ENCODE measurements at regions not wholly inside any gene's neighbourhood (a gene's known extent, or its start where the extent isn't known, plus 50 kb on each side); places are given as distances from the start of the nearest gene placed in this dataset.

DNA sequence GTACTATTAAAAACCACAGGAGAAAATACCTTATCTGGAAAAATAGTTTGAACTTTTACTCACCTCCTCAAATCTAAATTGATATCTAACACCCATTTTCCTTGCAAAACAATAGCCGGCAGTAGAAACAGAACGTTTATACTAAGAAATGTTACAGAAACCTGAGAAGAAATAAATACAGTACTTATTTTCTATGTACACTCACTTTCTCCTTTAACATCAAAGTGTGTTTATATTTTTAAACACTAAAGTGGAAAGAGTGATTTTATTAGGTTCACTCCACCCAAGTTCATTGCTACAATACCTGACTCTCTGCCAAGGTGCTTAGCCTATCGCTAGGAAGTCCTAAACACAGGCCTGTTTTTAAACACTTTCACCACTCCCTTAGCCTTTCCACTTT is 87.8 kb upstream of the TJP1 start:
- intact Hi-C loops (cut with DNase I): no loop called here
- TF ChIP-seq POLR2A (IDR thresholded peaks at IDR 0.05): no peak
- TF ChIP-seq, protein P1, sequence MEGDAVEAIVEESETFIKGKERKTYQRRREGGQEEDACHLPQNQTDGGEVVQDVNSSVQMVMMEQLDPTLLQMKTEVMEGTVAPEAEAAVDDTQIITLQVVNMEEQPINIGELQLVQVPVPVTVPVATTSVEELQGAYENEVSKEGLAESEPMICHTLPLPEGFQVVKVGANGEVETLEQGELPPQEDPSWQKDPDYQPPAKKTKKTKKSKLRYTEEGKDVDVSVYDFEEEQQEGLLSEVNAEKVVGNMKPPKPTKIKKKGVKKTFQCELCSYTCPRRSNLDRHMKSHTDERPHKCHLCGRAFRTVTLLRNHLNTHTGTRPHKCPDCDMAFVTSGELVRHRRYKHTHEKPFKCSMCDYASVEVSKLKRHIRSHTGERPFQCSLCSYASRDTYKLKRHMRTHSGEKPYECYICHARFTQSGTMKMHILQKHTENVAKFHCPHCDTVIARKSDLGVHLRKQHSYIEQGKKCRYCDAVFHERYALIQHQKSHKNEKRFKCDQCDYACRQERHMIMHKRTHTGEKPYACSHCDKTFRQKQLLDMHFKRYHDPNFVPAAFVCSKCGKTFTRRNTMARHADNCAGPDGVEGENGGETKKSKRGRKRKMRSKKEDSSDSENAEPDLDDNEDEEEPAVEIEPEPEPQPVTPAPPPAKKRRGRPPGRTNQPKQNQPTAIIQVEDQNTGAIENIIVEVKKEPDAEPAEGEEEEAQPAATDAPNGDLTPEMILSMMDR (IDR thresholded peaks at IDR 0.05): no peak
- 65 to 71% methylated on average over 3 of the region's 3 CpGs for WGBS, 2 donors
- DNase-seq (no peak), ATAC-seq (no peak)
- Histone ChIP-seq H3K27me3 (no peaks in the 10 kb centered on the region), H3K27ac (no peak overlapping the region), H3K4me1 (peaks cover 5% of the 10 kb centered on the region), H3K9me3 (no peaks in the 10 kb centered on the region), H3K4me3 (no peak overlapping the region), H3K36me3 (replicated peaks in 1 of 2; ENCODE audit: insufficient read depth in 1 of 2, low read depth in 2 of 2) (no peaks in the 10 kb centered on the region)

DNA sequence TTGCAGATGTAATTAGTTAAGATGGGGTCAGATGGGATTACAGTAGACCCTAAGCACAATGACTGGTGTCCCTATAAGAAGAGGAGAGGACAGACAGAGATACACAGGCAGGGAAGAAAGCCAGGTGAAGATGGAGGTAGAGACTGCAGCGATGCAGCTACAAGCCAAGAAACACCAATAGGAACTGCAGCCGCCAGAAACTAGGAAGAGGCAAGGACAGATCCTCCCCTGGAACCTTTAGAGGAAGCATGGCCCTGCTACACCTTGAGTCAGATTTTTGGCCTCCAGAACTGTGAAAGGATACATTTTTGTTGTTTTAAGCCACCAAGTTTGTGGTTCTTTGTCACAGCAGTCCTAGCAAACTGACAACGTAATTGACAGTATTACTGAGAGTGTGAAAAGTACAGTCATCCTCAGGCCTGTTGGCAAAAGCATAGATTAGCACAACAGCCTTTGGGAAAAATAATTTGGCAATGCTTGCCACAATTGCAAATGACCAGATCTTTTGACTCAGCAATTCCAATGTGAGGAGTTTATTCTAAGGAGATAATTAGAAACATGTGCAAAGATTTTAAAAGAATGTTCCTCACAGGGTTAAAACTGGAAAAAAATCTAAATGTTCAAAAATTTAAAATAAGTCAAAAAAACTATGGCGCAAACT is 82.6 kb upstream of the TJP1 start:
- H3K27ac ChIP-seq: no peak overlapping the region
- 67 to 68% methylated on average over 4 of the region's 4 CpGs for WGBS, 2 donors
- TF ChIP-seq, protein P1 (IDR thresholded peaks at IDR 0.05): no peak
- TF ChIP-seq POLR2A (IDR thresholded peaks at IDR 0.05): no peak
- no peaks in the 10 kb centered on the region for H3K9me3 ChIP-seq
- H3K27me3 ChIP-seq: no peaks in the 10 kb centered on the region
- no peak for DNase-seq
- H3K4me3 ChIP-seq: no peak overlapping the region
- intact Hi-C loops (cut with DNase I): no loop called here
- no peak for ATAC-seq
- H3K4me1 ChIP-seq: no peaks in the 10 kb centered on the region
- no peaks in the 10 kb centered on the region for H3K36me3 ChIP-seq (replicated peaks in 1 of 2; ENCODE audit: insufficient read depth in 1 of 2, low read depth in 2 of 2)

DNA sequence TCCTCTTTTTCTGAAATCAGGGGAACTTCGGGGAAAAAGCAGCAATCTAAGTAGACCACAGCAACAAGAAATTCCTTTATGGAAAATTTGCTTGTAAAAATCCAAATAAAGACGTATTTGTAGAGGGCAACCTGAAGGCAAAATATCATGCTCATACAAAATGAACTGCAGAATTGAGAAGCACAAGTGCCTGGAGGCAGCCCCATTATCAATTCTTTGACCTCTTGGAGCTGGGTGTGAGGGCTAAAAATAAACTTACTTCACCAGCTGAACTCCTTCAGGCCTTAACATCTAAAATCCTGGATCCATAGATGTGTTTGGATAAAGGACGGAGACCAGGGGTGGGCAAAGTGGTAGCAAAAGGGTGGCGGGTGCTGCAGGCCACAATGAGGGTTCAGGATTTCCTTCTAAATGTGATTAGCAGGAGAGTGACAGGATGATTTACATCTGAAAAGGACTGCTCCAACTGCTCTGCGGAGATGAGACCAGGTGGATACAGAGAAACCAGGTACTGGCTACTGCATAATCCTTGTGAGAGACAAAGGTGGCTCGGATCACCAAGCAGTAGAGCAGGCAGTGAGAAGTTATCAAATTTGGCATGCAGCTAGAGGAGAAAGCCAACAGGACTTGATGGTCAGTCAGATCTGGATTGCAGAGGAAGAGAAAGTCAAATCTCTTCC is 81.7 kb upstream of the TJP1 start:
- no peak for ATAC-seq
- Histone ChIP-seq H3K9me3 (no peaks in the 10 kb centered on the region), H3K4me1 (no peaks in the 10 kb centered on the region), H3K4me3 (no peak overlapping the region), H3K27me3 (no peaks in the 10 kb centered on the region), H3K27ac (no peak overlapping the region), H3K36me3 (replicated peaks in 1 of 2; ENCODE audit: insufficient read depth in 1 of 2, low read depth in 2 of 2) (no peaks in the 10 kb centered on the region)
- no peak for TF ChIP-seq POLR2A (IDR thresholded peaks at IDR 0.05)
- TF ChIP-seq, protein P1 (IDR thresholded peaks at IDR 0.05): no peak
- WGBS, 2 donors: 85 to 86% methylated on average over 6 of the region's 6 CpGs
- intact Hi-C loops (cut with DNase I): no loop called here
- no peak for DNase-seq

DNA sequence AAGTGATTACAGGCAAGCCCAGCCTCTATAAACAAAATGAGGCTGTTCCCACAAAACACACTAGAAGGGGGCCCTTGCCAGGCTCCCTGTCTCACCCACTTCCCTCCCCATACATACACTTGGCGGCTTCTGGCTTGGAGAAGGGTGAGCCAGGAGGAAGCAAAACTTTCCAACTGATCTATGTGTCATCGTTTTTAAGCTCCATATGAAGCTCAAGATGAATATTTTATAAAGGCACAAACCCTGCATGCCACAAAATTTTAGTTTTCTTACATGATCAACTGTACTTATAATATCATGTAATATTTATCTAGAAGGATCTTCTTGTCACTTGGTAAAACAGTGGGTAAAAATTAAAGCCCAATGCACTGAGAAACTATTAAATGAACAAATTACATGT is 80.8 kb upstream of the TJP1 start:
- DNase-seq (no peak), ATAC-seq (no peak)
- Histone ChIP-seq H3K27ac (no peak overlapping the region), H3K4me1 (no peaks in the 10 kb centered on the region), H3K4me3 (no peak overlapping the region), H3K36me3 (replicated peaks in 1 of 2; ENCODE audit: insufficient read depth in 1 of 2, low read depth in 2 of 2) (no peaks in the 10 kb centered on the region), H3K27me3 (no peaks in the 10 kb centered on the region), H3K9me3 (no peaks in the 10 kb centered on the region)
- TF ChIP-seq, protein P1 (IDR thresholded peaks at IDR 0.05): no peak
- no peak for TF ChIP-seq POLR2A (IDR thresholded peaks at IDR 0.05)
- 70 to 72% methylated on average over 2 of the region's 2 CpGs for WGBS, 2 donors
- intact Hi-C loops (cut with DNase I): no loop called here
